OCI-LY7 (cell line): ENCODE measurements at regions not wholly inside any gene's neighbourhood (a gene's known extent, or its start where the extent isn't known, plus 50 kb on each side); places are given as distances from the start of the nearest gene placed in this dataset.

Experiments
- EZH2phosphoT487 ChIP-seq: fragments of 200-600 bp; sonication (generic); IDR thresholded peaks from 2 replicates; pipeline ENCODE4 v1.6.1; 2018; ENCODE audit warnings: low read depth, borderline replicate concordance, mild to moderate bottlenecking, mixed run types, antibody characterized with exemption, low read length, moderate library complexity, mixed read lengths
- TF ChIP-seq, protein P1 (sequence below): fragments of 200-600 bp; sonication (generic); conservative IDR thresholded peaks from 2 replicates; pipeline ENCODE4 v1.5.1; 2014; ENCODE audit warnings: mild to moderate bottlenecking, antibody characterized with exemption, low read length, moderate library complexity, mixed read lengths

GRCh38 chr5:96243862-96244261 is 189.2 kb downstream of the PCSK1 start:
- TF ChIP-seq, protein P1, sequence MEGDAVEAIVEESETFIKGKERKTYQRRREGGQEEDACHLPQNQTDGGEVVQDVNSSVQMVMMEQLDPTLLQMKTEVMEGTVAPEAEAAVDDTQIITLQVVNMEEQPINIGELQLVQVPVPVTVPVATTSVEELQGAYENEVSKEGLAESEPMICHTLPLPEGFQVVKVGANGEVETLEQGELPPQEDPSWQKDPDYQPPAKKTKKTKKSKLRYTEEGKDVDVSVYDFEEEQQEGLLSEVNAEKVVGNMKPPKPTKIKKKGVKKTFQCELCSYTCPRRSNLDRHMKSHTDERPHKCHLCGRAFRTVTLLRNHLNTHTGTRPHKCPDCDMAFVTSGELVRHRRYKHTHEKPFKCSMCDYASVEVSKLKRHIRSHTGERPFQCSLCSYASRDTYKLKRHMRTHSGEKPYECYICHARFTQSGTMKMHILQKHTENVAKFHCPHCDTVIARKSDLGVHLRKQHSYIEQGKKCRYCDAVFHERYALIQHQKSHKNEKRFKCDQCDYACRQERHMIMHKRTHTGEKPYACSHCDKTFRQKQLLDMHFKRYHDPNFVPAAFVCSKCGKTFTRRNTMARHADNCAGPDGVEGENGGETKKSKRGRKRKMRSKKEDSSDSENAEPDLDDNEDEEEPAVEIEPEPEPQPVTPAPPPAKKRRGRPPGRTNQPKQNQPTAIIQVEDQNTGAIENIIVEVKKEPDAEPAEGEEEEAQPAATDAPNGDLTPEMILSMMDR: no peak
- TF ChIP-seq EZH2phosphoT487: no peak
